ENCODE measurements at regions not wholly inside any gene's neighbourhood (a gene's known extent, or its start where the extent isn't known, plus 50 kb on each side); places are given as distances from the start of the nearest gene placed in this dataset.

- no peak for TF ChIP-seq POLR2A (IDR thresholded peaks at IDR 0.05; ENCODE audit: low read length)
- TF ChIP-seq GATA1 (IDR thresholded peaks at IDR 0.05; ENCODE audit: low read depth, low read length): no peak
Observed at GRCh38 chr6:7047966-7048365, 59.8 kb upstream of the RREB1 start.
